AG08395 (cell line): ENCODE measurements at regions not wholly inside any gene's neighbourhood (a gene's known extent, or its start where the extent isn't known, plus 50 kb on each side); places are given as distances from the start of the nearest gene placed in this dataset.

ENCODE experiments used
- DNase-seq: peaks from one replicate; pipeline ENCODE4 v3.0.0; 2012; ENCODE audit warnings: mixed read lengths, low spot score

DNA sequence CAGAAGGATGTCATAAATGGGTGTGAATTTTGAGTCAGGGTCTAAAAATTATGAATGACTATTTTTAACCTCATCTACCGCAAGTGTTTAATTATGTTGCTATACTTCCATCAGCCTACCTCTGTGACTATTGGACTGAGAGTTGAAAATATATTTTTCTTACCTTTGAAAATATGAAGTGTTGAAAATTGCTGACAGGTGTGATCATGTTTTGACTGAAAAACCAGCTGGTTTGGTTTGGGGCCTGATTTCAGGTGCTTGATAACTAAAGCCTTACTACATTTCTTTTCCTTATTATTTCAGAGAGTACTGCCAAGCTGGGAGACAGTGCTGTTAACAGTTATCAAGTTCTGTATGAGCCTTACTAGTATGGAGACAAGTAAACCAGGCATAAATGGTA, 107.2 kb upstream of the DUSP10 start:
- DNase-seq, result no peak

DNA sequence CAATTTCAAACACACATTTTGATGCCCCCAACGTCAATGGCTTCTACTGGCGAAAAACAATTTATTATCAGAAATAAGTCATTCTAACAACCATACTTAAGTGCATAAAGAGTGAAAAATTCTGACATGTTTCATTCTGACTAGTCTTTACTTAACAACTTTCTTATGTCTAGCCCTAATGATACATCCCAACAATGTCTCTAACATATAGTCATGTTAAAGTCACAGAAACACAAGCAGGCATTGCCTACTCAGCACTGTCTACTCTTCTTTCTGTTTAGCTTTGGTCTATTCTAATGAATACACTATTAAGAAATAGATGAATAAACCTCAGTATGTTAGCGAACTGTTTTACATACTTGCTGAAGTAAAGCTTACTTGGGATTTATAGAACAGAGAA, 105.8 kb upstream of the DUSP10 start:
- DNase-seq, result no peak

DNA sequence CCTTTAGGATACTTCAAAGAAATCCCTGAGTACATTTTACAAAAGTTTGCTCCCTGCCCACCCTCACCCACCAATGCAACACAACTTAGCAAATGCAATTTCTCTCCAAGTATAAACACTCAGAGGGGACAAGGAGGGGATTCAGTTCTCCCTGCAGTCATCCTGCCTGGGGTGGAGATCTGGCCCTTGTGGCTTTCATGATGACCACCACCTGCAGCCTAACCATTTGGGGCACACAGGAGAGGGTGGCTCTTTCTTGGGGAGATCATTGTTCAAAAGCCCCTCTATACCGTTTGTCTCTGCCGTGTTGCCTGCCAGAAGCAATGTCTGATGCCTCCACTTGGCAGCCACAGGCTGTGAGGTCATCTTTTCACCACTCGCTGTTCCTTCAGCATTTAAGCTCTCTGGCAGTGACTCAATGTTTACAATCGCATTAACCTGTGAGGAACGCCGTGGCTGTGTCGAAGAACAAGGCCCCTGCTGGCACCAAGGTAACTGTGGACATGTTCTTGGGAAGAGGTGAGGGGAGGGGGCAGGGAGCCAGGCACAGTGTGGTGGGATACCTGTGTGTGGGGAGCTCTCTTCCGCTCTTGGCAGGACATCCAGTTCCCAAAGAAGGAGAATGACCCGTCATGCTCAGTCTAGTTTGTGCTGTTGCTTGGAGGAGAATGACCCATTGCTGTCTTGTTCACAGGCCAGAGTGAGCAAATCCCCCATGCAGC, 103.9 kb upstream of the DUSP10 start:
- DNase-seq, result peak; percentile 69

DNA sequence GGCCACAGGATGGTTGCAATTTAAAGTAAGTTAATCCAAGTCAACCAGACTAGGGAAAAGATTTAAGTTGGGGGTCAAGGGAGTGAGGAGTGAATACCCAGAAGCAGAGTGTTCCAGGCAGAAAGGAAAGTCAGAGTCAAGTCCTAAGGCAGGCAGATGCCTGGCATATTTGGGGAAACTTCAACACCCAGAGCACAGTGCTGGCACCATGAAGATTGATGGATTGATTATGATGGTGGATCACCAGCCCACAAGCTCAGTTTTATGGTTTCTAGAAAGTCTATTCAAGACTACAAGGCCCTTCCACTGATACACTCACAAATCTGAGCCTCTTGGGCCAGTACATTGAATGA, 100.1 kb upstream of the DUSP10 start:
- DNase-seq, result no peak

DNA sequence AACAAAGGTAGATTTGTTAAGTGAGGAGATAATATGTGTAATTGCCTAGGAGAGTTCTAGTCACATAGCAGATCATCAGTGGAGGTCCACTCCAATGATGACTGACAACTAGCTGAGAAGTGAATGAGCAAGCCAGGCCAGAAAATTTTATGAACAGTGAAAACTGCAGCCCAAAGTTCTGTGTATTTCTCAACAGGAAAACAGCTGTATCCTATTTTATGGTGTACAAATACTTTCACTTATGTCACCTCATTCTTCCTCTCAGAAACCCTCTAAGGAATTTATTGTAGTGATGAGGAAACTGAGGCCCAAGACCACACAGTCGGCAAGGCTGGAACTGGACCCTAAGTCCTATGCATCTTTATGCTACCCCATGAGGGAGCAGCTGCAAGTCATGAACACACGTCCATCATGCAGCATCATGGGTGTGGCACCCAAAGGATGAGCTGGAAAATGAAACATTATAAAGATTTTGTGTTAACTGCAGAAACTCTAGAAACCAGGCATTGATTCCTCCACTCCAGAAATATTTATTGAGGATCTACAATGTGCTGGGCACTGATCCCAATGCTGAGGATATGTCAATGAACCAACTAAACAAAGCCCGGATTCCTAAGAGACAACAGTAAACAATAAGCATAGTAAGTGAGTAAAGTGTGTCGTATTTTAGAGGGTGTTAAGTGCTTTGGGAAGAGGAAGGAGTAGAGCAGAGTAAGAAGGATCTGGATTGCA, 99.5 kb upstream of the DUSP10 start:
- peak; percentile 26 for DNase-seq

DNA sequence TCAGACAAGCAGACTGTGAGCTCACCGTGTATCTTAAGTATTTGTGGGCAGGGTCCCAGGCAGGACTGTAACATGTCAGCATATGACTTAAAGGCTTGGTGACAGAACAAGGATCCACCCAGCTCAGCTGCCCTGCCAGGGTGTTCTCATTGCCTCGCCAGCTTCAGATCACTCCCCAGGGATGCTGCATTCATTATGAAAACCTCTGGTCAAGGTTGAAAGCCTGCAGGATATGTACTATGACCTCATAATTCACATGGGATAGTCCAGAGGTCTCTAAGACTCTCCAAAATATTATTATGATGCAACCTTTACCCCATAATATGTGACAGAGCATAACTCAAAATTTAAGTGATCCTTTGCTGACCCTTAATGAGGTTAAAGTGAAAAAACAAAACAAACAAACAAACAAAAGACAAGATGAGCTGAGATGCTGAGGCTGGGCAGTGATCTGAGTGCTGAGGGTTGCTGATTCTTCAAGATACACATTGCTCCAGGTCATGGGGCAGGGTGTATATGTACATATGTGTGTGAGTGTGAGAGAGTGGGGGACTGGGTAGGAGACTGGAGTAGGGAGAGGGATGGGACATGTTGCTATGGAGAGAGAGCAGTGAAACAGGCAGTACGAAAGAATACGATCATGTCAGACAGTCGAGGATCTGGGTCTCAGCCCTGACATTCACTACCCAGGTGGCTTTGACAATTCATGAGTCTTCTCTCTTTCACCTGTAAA, 98.8 kb upstream of the DUSP10 start:
- no peak for DNase-seq

DNA sequence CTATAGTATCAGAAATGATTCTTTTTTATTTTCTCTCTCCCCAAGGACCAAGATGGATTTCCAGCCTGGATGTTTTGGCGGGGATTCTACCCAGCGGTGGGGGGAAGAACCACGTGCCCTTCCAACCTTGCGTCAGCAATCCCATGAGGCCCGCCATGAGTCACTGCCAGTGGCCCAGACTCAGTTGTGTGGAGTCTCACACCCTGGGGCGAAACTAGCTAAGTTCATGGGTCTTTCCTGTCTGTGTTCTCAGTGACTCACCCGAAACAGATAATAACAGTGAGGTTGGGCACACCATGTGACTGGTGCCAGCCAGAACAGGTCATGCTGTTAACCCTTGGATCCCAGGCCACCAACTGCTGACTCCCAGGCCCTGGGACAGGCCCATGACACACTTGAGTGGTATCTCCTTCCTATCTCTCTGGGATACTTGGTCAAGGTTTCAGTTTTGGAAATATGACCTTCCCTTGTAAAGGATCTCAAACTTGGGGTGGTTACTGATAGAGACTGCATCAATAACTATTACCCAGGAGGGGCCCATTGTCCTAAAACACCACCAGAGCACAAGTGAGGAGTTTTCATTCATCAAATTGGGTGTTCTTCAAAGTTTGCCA, 98.0 kb upstream of the DUSP10 start:
- DNase-seq, result peak; percentile 59

DNA sequence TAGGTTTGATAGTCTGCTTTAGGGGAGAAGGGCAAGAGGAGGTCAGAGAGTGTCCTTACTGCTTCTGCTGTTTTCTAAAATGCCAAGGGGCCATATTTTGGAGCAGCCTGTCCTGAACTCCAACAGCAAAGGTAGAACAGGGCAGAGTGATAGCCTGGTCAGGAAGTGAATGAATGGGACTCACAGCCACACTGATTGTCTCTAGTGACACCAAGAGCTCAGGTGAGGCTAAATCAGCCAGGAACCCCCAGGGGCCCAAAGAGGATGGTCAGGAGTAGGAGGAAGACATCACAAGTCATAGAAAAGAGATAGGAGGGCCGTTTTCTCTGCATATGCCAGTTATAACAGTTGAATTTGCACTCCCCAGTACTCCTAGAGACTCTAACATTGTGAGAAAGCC, 97.4 kb upstream of the DUSP10 start:
- no peak for DNase-seq

DNA sequence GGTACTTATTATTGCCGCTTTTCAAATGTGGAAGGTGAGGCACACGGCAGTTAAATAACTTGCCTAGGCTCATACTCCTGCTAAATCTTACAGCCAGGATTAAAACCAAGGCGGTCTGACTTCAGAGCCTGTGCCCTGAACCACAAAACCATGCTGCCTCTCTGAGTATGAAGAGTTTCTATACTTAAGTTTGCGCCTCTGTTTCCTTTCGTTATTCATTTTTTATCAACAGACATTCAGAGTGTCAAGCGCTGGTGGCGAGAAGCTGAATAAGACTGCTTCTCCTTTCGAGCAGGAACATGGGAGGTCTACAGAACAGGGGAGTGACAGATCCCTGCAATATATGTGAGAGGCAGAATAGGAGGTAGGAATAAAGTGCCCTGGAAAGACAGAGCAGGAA, 96.0 kb upstream of the DUSP10 start:
- DNase-seq, result no peak

DNA sequence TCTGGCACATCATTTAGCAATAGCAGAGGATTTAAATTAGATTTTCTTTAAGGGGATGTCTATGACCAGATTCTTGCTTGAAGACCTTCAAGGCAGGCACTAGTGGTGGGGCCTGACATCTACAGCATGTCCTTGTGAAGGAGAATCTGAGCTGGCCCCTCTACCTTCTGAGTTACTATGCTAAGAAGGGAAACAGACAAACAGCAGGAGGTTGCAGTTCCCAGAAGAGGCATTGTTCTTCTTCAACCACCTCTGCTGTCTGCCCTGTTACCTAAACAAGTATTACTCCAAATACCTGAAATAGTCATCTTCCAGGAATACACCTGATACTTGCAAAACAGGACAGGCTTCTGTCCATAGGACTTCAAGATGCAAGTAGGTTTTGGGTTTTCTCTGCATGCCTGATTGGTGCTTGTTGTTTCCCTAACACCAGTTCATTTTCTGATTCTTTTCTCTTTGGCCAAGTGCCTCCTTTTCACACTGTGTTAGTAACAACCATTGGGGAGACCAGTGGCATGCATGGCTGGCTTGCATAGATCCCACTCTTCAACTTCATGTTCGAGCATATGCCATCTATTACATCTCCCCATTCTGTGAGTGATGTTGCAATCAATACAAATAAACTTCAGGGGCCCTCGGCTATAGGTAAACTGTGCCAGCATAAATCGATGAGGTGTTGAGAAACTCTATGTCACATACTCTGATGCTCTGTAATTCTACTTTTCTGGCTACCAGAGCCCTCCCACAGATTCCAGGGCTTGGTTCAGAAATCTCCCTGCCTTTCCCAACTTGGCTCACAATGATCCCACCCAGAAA, 93.0 kb upstream of the DUSP10 start:
- DNase-seq, result no peak

DNA sequence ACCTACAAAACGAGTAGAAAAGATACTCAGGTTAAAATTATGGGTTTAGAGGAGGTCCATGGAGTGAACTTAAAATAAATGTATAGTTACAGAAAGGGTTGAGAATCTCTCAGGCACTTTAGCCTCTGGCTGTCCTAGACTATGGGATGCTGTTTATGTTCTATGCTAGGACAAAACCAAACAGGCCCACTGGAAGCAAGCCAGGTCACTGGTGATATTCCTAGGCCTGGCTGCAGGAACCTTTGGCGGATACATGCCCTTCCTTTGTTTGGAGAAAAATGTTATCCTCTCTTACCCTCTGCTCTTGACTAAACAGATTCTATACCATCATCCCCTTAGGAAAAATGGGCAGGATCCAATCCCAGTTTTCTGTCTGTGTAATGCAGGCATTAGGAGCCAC, 90.7 kb upstream of the DUSP10 start:
- no peak for DNase-seq

DNA sequence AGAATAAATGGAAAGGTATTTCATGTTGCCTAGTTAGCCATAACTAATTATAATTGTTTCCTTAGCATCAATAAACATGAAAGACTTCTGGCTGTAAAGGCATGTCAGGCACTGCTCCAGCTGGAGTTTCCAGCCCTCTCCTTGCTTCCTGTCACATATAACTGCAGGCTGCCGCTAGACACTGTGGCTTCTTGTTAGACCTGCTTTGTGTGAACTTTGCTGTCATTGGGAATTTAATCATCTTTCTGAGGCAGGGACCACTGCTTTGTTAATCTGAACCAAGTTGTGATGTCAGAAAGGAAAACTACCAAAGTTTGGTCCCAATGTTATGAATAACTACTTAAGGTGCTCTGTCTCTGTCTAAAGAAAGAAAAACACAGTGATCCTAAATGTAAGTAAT, 90.3 kb upstream of the DUSP10 start:
- no peak for DNase-seq

DNA sequence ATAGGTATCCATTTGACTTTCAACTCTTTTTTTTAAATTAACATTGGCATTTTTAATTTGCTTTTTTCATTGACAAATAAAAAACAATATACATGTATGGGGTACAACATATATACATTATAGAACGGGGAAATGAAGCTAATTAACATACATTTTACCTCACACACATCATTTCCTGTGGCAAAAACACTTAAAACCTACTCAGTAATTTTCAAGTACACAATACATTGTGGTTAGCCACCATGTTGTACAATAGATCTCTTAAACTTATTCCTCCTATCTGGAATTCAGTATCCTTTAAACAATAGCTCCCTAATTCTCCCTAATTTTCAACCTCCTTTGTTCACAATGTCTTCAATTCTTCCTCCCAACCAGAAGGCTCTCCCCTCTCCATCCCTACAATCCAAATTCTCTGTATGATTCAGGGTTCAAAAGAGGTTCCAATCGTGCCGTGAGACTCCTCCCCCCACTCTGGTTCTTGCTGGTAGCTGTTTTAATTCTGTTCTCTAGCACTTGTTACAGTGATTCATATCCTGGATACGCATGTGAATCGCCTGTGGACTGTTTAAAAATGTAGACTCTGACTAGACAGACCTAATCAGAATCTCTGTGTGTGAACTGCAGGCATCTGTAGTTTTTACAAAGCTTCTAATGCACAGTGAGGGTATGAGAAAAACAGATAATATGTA, 87.6 kb upstream of the DUSP10 start:
- peak; percentile 87 for DNase-seq

DNA sequence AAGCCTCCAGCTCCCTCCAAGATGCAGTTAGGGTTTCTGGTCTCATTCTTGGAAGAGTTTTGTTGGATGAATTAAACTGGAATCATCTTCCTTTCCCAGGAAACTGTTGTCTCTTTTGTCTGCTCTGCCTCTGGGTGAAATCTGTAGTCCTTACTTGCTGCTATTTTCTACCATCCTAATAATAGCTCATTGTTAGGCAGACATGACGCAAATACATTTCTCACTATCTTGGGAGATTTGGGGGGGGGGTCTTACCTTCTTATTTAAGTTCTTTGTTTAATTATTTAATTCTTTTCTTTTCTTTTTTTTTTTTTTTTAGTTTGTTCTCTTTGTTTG, 85.4 kb upstream of the DUSP10 start:
- no peak for DNase-seq

DNA sequence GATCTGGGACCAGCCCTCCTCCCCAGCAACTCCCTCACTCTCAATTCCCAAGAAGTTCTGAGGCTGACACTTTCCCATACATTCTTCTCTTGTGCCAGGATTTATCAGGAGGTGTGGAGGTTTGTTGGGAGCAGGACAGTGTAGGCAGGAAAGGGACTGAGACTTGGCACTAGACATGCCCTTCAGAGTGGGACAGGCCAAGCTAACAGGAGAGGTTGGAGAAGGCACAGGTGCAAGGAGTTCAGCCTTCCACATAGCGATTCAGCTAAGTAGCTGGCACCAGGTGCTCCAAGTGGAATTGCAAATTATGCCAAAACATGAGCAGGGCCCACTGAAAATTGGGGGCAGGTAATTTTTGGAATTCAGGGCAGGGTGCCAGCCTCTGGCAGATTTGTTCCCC, 83.0 kb upstream of the DUSP10 start:
- no peak for DNase-seq

DNA sequence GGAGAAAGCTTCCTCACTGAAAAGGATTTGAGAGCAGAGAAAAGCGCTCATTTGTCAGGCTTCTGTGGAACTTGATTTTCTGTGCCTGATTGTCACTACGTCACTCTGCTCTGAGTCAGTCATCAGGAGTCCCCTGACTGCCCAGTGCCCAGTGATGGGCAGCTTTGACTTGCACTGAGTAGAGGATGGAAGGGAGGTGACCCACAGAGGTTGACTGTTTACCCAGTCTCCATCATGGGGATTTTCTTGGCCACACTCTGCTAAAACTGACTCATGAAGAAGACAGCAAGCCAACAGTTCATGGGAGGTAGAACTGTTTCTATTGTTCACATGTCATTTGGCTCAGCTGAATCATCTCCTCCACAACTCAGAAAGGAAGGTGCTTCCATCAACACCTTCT, 82.1 kb upstream of the DUSP10 start:
- DNase-seq, result peak; percentile 63

DNA sequence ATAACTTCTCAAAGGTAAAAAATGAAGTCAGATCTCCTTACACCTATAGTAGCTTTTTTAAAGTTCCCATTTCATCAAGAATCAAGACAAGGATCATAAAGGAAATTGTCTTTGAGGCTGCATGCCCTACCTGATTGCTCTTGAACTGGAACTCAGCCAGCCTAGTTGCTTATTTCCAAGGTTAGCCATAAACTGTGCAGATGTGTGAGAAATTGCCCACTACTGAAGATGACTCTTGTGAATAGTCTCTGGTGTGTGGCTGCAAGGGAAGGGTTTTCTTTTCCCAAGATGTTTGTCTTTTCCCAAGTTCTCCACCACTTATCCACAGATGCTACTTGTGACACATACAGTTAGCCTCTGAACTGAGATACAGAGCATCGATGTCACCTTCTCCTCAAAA, 81.7 kb upstream of the DUSP10 start:
- DNase-seq, result no peak

DNA sequence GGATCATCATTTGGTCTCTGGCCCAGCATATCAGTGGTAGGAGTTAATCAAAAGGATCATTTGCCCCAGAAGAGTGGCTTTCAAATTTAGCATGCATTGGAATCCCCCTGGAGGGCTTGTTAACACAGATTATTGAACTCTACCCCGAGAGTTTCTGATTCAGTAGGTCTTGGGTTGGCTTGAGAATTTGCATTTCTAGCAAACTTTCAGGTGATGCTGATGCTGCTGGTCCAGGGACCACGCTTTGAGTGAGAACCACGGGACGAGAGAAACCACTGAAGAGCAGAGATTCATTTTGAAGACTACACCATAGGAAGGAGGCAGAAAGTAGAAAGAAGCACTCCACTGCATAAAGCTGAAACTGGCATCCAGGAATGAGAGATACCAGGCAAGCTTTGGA, 81.3 kb upstream of the DUSP10 start:
- DNase-seq, result no peak

DNA sequence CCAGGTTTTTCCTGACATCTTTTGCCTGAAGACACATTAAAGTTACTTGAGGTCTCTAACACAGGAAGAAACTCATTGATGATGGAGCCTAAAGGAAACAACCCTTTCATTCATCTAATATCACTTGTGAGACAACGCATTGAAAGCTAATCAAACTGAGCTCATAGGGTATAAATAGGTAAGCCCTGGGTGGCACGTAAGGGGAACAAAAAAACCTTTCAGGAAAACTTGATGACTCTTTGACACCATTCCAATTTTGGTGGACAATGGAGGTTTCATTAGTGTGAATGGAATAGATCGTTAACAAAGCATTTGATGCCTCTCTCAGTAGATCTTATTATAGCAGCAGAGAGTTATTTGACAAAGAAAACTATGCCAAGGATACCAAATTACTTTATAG, 80.7 kb upstream of the DUSP10 start:
- DNase-seq, result no peak

DNA sequence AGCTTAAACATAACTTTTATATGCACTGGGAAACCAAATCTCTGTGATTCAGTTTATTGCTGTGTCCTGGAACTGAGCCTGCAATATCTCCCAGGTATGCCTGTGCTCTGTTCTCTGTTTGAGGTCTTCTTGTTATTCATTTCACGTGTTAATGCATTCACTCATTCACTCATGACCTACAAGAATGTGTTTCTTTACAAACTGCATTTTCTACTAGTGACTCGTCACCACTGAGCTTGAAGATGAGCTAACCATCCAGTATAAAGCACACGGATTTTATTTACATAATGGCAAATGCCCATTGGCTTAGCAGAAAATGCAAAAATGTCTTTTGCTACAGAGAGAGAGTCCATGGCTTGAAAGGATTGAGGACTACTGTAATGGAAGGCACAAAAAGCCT, 75.0 kb upstream of the DUSP10 start:
- peak; percentile 74 for DNase-seq

DNA sequence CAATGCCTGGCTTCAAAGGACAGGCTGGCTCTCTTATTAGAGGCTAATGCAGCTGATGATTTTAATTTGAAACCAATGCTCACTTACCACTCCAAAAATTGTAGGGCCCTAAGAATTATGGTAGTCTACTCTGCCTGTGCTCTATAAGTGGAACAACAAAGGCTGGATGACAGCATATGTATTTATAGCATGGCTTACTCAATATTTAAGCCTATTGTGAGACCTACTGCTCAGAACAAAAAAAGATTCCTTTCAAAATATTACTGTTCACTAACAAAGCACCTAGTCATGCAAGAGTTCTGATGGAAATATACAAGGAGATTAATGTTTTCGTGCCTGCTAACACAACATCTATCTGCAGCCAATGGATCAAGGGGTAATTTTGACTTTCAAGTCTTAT, 73.8 kb upstream of the DUSP10 start:
- DNase-seq, result no peak

DNA sequence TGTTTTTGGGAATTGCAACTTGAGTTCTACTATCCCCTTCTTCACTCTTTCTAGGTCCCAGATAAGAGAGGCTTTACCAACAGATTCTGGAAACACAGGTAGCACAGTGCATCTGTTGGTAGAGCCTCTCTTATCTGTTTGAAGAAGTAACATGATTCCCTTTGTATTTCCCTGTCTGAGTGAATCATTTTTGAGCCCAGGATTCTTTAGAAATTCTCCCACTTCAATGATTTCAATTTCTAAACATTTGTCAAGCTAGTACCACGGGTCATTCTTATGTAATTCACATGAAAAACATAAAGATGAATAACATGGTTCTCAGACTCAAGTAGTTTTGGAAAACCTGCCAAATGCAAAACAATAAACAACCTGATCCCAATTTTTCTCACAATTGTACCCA, 72.0 kb upstream of the DUSP10 start:
- no peak for DNase-seq
